OCI-LY3 (cell line): ENCODE measurements at regions not wholly inside any gene's neighbourhood (a gene's known extent, or its start where the extent isn't known, plus 50 kb on each side); places are given as distances from the start of the nearest gene placed in this dataset.

ENCODE experiments used
- EZH2phosphoT487 ChIP-seq: fragments of 200-600 bp; shearing (Covaris generic); IDR thresholded peaks from 2 replicates; pipeline ENCODE4 v1.6.1; 2018; ENCODE audit warnings: antibody characterized with exemption, mixed run types, low read depth
- TF ChIP-seq, protein P1 (sequence below): fragments of 200-600, 300-600 bp; sonication (generic); IDR thresholded peaks from 2 replicates; pipeline ENCODE4 v1.5.1; 2014; ENCODE audit warnings: antibody characterized with exemption, low read length, low read depth

DNA sequence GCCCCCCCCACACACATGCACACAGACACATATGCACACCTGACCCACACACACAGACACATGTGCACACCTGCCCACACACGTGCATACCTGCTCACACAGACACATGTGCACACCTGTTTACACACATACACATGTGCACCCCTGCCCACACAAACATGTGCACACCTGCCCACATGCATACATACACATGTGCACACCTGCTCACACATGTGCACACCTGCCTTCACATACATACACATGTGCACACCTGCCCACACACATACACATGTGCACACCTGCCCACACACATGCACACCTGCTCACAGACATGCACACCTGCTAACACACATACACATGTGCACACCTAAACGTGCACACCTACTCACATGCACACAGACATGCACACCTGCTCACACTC, 147.0 kb upstream of the FOXD4L5 start:
- TF ChIP-seq, protein P1, sequence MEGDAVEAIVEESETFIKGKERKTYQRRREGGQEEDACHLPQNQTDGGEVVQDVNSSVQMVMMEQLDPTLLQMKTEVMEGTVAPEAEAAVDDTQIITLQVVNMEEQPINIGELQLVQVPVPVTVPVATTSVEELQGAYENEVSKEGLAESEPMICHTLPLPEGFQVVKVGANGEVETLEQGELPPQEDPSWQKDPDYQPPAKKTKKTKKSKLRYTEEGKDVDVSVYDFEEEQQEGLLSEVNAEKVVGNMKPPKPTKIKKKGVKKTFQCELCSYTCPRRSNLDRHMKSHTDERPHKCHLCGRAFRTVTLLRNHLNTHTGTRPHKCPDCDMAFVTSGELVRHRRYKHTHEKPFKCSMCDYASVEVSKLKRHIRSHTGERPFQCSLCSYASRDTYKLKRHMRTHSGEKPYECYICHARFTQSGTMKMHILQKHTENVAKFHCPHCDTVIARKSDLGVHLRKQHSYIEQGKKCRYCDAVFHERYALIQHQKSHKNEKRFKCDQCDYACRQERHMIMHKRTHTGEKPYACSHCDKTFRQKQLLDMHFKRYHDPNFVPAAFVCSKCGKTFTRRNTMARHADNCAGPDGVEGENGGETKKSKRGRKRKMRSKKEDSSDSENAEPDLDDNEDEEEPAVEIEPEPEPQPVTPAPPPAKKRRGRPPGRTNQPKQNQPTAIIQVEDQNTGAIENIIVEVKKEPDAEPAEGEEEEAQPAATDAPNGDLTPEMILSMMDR, result no peak
- no peak for TF ChIP-seq EZH2phosphoT487
